GM19467 (cell line): ENCODE measurements at regions not wholly inside any gene's neighbourhood (a gene's known extent, or its start where the extent isn't known, plus 50 kb on each side); places are given as distances from the start of the nearest gene placed in this dataset.

ENCODE experiments used
- ATAC-seq: cut with Tn5 transposase; IDR thresholded peaks from one replicate; pipeline ENCODE4 v1.9.1; 2021; ENCODE audit warnings: mild to moderate bottlenecking, moderate library complexity; ENCODE audit not compliant: unreplicated experiment

DNA sequence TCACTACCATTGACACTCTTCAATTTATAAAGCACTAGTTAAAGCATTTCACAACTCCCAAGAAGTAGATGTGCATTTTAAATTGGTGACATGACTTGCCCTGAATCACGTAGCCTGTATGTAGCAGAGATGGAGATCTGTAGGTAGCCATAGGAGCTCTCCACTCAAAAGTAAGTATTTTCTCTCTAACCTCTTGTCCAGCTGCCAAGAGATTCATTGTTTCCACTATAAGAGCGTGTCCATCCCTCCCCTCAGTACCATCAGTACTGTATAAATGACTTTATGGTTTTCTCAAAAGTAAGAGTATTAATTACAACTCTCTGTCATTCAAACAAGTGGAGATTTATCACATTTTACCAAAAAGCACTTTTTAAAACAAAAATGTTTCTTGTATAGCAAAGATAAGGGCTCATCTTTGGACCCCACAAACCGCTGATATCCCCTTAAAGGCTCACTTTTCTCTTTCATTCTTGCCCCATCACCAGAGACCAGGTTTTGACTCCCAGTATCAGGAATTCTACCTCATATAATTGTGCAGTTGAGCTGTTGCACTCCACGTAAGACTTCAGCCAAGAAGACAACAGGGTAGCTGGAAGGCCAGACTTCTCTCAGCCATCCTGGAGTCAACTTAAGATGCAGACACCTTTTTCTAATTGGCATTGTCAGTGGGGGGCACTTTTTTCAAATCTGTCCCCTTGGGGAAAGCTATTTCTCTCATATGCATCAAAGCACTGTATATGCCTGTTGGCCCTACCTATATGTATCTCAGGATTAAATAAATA is 78.0 kb upstream of the GALNT5 start:
- ATAC-seq: no peak

DNA sequence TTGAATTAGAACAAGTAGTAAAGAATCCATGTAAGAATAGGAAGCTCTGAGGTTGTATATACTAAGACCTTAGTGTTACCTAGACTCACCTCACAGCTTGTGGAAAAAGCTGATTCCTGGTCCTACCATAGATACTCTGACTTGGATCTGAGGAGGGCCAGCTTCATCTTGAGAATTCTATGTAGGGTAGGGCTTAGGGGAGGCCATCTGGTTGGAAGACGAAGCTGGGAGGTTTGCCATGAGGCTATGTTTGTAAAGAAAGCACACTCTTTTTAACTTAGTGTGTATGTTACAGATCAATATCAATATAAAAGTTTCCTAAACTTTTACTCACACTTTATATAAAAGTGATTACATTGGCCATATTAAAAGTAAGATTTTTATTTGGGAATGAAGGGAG is 77.1 kb upstream of the GALNT5 start:
- ATAC-seq: no peak

DNA sequence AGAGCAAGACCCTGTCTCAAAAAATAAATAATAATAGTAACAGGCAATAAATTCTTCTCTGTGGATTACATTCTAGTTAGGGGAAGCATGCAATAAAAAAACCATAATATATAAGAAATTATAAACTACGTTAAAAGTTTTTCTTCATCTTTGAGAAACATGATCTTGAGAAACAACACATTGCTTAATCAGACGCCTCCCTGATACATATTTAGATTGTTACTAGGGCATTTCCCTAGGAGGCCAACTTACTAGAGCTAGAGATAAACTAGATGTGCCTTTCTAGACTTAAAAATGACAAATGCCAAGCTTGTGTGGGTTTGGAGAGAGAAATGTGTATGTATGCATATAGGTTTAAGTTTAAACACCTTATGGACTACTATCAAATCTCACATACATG is 76.3 kb upstream of the GALNT5 start:
- no peak for ATAC-seq

DNA sequence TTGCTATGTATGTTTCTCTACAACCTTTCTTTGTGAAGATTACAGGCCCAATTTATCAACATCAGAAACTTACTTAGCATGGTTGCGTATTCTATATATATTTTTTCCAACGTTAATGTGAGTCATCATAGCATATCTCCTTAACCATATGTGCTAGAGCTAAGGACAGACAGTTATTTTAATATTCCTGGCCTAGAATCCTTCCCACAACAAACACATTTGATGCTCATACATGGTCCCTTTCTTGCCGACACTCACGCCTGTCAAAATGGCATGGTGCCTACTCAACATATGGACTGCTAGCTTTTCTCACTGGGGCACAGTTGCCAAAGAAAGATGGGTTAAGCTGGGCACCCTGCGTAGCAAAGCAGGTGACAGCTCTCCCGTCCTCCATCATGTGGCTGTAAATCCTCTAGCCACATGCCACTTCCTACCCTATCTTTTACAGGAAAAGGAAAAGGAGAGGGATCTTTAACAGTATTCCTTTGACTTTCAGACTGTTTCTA is 75.2 kb upstream of the GALNT5 start:
- no peak for ATAC-seq

DNA sequence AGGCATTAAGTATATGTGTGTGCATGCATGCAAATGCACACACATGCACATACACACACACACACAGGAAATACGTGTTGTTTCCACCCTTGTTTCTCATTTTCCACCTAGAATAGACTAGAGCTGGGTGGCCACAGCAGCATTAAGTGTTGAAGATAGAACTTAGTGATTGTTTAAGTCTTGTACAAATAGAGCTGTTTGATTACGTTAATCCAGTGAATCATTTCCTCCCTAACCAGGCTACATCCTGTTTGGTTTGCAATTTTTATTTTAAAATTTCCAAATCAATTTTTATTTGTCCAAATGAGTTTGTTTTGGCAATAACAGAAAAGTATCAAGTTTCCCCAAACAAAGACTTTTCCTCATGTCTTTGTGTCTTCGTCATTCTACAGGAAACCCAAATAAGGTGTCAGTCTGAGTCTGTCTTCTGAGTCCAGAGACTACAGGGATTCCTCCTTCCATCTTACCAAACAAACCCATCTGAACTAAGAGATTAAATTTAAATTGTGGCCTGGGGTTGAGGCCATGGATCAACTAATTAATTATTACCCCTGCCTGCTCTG is 74.6 kb upstream of the GALNT5 start:
- ATAC-seq: no peak

DNA sequence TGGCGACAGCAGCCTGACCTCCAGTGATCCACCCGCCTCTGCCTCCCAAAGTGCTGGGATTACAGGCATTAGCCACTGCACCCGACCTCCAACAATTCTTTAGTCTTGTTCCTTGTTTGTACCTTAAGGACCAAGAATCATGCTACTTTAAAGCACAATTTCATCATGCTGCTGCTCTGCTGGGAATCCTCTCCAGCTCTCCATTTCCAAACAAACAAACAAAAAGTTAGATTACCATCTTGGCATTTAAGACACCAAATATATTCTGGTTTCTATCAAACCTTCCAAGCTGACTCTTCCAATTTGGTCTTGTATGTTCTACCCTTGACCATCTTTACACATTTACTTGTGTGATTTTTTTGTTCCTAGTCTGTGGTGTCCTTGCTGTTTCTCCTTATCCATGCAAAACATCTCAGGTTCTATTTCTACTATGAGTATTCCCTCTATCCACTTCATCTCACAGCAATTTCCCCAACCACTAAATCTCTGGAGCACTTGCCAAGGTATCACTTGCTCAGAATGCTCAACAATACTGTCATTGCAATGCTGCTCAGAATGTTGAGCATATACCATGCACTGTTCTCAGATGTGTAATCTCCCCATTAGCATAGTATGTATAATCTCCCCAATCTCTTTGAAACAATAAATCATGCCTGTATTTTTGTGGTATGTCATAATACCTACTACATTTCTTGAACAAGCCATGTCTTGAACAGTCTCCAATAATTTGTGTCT is 73.2 kb upstream of the GALNT5 start:
- ATAC-seq: no peak

DNA sequence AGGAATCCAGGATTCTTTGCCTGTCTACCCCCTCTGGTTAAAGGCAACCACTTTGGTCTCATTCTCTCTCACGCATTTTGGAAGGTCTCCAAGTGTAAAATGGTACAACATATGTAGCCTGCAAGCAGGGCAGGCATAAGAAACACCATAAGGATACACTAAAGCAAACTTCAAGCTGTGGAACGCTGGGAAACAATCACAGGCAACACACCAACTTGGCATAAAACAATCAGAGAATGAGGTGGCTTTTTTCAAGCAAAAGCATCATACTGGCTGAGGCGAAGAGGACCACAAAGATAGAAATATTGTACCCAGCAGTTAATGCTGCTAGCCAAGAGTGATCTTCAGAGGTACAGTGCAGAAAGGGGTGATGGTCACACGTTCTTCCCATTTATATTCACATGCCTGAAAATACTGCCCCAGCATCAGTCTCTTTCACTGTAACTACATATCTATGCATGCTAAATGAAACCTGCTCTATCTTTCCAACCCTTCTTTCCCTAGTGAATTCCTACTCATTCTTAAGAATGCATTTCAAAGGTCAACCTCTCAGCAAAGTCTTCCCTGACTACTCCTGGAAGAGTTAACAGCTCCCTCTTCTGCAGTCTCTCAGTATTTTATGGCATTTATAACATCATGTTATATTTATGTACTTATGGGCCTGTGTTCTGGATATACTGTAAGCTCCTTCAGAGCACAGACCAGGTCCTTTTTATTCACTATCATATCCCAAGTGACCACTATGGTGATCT is 71.9 kb upstream of the GALNT5 start:
- ATAC-seq: no peak

DNA sequence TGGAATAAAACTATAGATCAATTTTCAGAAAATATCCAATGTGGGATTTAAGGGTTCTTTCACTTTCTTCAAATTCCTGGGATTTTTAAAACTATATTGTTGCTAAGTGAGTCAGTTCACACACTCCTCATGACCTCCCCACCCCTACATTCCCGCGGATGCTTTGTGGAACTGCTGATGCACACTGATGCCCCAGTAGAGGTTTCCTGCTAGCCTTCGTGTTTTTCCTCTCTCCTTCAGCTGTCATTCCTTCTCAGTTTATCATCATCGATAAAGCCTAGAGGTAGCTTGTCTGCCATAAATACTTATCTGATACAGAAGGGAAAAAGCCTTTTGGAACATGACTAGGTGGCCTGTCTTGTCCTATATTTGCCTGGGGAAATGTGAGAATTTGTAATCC is 67.4 kb upstream of the GALNT5 start:
- no peak for ATAC-seq

DNA sequence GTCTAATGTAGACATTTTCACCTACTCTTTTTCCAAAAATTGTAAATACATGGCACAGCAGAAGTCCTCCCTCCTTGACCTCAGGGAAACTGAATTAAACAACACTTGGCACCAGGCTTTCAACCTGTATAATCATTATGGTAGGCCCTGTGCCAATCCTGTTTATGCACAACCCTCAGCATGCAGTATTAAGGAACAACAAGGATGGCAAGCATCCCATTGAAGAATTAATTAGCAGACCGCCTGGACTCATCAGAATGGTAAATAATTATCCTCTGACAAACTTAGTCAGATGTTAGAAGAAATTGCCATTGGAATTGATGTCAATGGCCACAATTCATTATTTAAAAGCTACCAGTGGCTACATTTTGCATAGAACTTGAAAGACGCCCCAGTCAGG is 66.3 kb upstream of the GALNT5 start:
- no peak for ATAC-seq

DNA sequence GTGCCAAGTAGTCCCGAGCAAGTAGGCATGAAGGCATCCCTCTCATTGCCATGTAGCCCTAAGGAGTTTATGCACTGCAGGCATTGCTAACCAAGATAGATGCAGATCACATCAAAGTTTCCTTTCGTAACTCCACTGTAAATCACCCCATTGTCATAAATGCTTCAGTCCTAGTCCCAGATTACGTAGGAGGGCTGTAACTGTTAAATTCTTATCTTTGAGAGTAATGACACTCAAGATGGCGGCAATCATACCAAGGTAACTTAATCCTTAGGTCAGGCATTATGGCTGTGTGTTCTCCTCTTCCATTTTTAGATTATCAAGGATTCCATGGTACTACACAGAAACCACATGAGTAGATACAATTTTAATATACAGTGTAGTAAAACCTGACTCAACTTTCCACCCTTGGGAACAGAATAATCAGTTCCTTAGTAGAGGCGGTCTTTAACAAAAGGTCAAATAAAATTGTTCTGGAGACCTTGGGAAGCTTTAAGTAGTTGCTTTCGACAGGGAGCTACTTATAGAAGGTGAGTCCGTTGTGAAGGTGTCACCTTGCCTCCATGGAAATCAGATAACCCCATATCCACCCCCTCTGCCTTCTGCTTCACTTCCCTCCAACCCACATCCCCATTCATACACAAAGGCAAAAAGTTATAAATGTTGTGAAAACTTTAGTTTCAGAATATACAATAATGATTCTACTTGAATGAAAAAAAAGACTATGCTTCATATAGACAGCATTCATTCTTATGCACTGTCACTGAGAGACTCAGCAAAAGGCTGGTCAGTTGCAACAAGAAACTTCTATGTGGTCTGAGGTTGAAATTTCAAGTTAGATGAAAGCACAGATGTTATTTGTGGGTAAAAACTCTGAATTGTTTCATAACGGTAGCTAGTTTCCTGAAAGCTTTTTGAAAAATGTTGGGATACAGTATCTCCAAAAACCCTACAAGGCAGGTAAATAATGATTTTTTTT is 64.8 kb upstream of the GALNT5 start:
- peak; percentile 91 for ATAC-seq

DNA sequence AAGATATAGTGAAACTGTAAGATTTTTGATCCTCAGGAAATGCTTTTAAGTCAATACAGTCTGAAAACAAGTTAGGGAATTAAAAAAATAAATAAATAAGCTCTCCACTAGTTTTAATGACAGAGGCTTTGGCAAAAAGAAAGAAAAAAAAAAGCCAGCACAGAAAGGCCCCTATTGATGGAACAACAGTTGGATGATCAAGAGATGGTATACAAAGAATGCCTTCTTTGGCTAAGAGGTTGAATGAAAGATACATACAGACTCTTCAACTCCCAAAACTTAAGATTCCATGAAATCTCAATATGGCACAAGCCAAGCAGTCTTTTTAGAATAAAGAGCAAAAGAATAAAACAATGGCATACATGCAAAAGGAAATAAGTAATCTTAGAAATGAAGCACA is 64.0 kb upstream of the GALNT5 start:
- no peak for ATAC-seq

DNA sequence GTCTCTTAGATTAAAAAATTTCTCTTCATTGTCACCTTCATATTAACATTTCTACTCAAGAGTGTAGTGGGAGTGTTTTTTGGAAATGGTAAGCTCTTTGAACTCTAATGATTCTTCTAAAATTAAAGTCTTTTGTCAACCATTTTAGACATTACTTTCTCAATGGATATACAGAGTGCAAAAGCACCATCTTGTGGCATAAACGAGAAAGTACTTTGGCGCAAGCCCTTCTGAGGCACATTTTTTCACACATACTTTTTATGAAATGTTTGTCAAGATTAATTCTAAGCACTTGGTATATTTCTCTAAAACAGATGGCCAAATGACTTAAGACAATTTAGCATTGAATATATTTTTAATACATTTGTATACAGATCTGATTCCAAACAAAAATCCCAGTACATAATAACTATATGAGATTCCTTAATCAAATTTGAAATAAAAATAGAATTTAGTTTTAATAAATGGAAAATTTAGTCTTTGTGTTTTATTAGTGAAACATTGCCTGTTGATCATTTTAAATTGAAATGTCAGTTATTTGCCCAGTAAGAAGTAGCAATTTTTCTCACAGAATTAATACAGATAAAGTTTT is 63.3 kb upstream of the GALNT5 start:
- peak; percentile 49 for ATAC-seq

DNA sequence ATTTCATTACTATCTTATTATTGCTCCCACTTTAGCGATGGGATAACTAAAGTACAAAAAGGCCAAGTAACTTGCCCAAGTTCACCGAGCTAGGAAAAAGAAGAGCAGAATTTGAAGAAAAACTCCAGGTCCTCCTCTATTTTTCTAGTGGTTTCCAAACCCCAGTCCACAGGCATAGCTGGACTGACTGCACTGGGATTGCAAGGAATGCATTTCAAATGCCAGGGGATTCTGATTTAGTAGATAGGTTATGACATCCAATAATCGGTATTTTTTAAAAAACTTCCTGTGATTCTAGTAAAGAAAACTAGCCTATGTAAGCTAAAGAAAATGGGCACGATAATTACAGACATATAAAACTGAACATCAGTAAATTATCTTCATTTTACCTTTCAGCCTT is 62.7 kb upstream of the GALNT5 start:
- ATAC-seq: no peak

DNA sequence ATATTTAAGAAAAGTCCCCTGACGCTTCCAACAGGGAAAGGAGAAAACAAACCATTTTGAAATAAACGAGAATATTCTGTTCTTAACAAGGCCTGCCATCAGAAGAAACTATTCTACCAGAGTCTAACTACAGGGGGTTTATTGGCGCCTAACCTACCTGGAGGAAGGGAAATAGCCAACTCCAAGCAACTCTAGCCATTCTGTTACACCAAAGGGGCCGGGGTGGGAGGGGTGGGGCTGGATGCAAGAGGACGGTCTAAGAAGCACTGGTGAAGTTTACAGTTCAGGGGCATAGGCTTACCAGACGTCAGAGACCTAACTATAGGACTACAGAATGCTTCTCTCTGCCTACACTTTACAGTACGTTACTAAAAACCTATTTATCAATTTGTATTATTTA is 60.5 kb upstream of the GALNT5 start:
- no peak for ATAC-seq

DNA sequence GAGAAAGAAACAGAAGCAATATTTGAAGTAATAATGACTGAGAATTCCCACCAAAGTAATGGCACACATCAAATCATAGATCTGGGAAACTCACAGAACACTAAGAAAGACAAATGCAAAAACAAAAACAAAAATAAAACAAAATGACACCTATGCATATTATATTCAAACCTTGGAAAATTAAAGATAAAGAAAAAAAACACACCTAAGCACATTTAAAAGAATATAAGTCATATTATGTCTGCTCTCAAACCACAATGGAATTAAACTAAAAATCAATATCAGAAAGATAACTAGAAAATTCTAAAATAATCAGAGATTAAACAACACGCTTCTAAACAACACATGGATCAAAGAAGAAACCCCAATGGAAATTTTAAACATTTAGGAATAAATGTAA is 59.7 kb upstream of the GALNT5 start:
- no peak for ATAC-seq

DNA sequence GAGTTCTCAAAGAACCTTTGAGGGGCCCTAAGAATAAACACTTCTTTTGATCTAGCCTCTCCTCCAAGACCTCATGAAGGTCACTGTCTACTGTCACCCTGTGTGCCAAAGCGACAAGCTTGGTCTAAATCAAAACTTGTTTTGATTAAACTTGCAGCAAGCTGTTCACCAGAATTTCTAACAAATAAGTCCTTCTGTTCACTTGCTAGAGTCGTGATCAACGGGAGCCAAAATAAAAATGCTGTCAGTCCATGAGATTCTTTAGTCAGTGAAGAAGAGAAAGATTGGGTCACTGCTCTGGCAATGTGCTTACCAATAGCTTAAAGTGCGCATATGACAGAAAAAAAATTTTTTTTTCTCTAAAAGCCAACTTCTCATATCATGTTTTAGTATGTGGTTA is 53.9 kb upstream of the GALNT5 start:
- ATAC-seq: no peak

DNA sequence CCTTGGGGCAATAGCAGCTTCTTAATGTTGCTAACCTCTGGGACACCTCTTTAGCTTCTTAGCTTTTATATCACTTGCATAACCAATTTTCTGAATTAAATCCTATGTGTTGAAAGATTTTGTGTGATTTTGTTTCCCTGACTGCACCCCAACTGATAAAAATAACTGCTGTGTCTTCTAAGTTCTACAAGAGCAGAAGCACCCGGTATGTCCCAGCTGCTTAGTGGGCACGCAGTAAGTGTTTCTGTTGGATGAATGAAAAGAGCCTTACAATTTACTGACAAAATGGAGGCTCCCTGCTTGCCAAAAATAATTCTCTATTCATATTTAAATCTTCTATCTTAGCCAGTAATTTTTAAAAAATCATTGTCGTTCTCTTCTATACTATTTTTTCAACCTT is 53.1 kb upstream of the GALNT5 start:
- ATAC-seq: no peak

DNA sequence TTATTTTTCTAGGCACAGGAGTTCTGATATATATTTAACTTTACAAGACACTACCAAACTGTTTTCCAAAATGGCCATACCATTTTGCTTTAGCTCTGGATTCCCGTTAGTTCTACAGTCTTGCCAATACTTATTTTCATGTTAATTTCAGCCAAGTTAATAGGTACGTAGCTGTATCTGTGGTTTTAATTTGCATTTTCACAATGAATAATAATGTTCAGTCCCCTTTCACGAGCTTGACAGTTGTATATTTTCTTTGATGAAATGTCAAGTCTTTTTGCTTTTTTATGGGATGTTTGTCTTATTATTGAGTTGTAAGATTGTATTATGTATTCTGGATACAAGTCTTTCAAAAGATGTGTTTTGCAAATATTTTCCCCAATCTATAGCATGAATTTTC is 50.6 kb upstream of the GALNT5 start:
- ATAC-seq: no peak
